ENCODE measurements at regions not wholly inside any gene's neighbourhood (a gene's known extent, or its start where the extent isn't known, plus 50 kb on each side); places are given as distances from the start of the nearest gene placed in this dataset.
A peak's percentile ranks its signal among the peaks of the same experiment; 100 is the strongest.
"Not testable (repeated sequence)": the region's sequence is repeated elsewhere in the genome, so short reads cannot be mapped to it uniquely, and the experiment has no call there.

GRCh38 chr2:145413261-145414030, 893.5 kb upstream of the ZEB2 start:
- peaks cover 4% of the 10 kb centered on the region for H3K9me3 Mint-ChIP-seq
- peaks cover 16% of the 10 kb centered on the region for H3K27me3 Mint-ChIP-seq
- H3K36me3 Mint-ChIP-seq (ENCODE audit: low read depth), result peaks cover 1% of the 10 kb centered on the region
- H3K27ac Mint-ChIP-seq, result no peak overlapping the region
- no peak overlapping the region for H3K4me3 Mint-ChIP-seq
- no peak for DNase-seq
- no peak for ATAC-seq
- H3K4me1 Mint-ChIP-seq, result peaks cover 22% of the 10 kb centered on the region

- Mint-ChIP-seq H3K4me3 (no peak overlapping the region), H3K27me3 (peaks cover 18% of the 10 kb centered on the region), H3K36me3 (ENCODE audit: low read depth) (peaks cover 1% of the 10 kb centered on the region), H3K27ac (no peak overlapping the region), H3K9me3 (peaks cover 4% of the 10 kb centered on the region), H3K4me1 (peaks cover 22% of the 10 kb centered on the region)
- no peak for ATAC-seq
- DNase-seq, result peak; percentile 5
Measured at GRCh38 chr2:145412155-145412554, 892.2 kb upstream of the ZEB2 start.

- Mint-ChIP-seq H3K9me3 (peaks cover 4% of the 10 kb centered on the region), H3K4me1 (peaks cover 22% of the 10 kb centered on the region), H3K27ac (no peak overlapping the region), H3K27me3 (peaks cover 18% of the 10 kb centered on the region), H3K36me3 (ENCODE audit: low read depth) (peaks cover 1% of the 10 kb centered on the region), H3K4me3 (no peak overlapping the region)
- DNase-seq, result peak; percentile 8
- peak; percentile 49 for ATAC-seq
Measured at GRCh38 chr2:145411493-145411892, 891.6 kb upstream of the ZEB2 start.

- Mint-ChIP-seq H3K9me3 (no peaks in the 10 kb centered on the region), H3K4me3 (no peak overlapping the region), H3K27me3 (peaks cover 21% of the 10 kb centered on the region)
Measured at GRCh38 chr2:145410086-145410485, 890.2 kb upstream of the ZEB2 start.

GRCh38 chr2:145408980-145409379, 889.1 kb upstream of the ZEB2 start:
- Mint-ChIP-seq H3K4me3 (no peak overlapping the region), H3K27me3 (peaks cover 21% of the 10 kb centered on the region), H3K27ac (no peak overlapping the region), H3K9me3 (no peaks in the 10 kb centered on the region), H3K36me3 (ENCODE audit: low read depth) (no peaks in the 10 kb centered on the region), H3K4me1 (peaks cover 22% of the 10 kb centered on the region)
- no peak for DNase-seq
- no peak for ATAC-seq

More at GRCh38 chr2:145410086-145410485, 890.2 kb upstream of the ZEB2 start:
- Mint-ChIP-seq H3K4me1 (peaks cover 22% of the 10 kb centered on the region), H3K36me3 (ENCODE audit: low read depth) (no peaks in the 10 kb centered on the region), H3K27ac (no peak overlapping the region)
- DNase-seq (no peak), ATAC-seq (no peak)

- H3K36me3 Mint-ChIP-seq (ENCODE audit: low read depth), result no peaks in the 10 kb centered on the region
- H3K9me3 Mint-ChIP-seq, result no peaks in the 10 kb centered on the region
- H3K4me3 Mint-ChIP-seq, result no peak overlapping the region
- DNase-seq, result no peak
- no peak for ATAC-seq
- H3K27me3 Mint-ChIP-seq, result peaks cover 8% of the 10 kb centered on the region
- H3K4me1 Mint-ChIP-seq, result no peaks in the 10 kb centered on the region
- H3K27ac Mint-ChIP-seq, result no peak overlapping the region
Measured at GRCh38 chr2:145404690-145405089, 884.8 kb upstream of the ZEB2 start.

GRCh38 chr2:145402706-145403277, 882.9 kb upstream of the ZEB2 start:
- DNase-seq (no peak), ATAC-seq (no peak)
- Mint-ChIP-seq H3K4me1 (no peaks in the 10 kb centered on the region), H3K9me3 (no peaks in the 10 kb centered on the region), H3K4me3 (no peak overlapping the region), H3K36me3 (ENCODE audit: low read depth) (no peaks in the 10 kb centered on the region), H3K27ac (no peak overlapping the region), H3K27me3 (peaks cover 3% of the 10 kb centered on the region)

GRCh38 chr2:145399131-145399530, 879.2 kb upstream of the ZEB2 start:
- DNase-seq, result no peak

GRCh38 chr2:145394181-145394580, 874.3 kb upstream of the ZEB2 start:
- H3K4me1 Mint-ChIP-seq, result no peaks in the 10 kb centered on the region
- H3K4me3 Mint-ChIP-seq, result no peak overlapping the region
- DNase-seq, result no peak
- ATAC-seq, result no peak
- peaks cover 2% of the 10 kb centered on the region for H3K27me3 Mint-ChIP-seq
- no peak overlapping the region for H3K27ac Mint-ChIP-seq
- no peaks in the 10 kb centered on the region for H3K36me3 Mint-ChIP-seq (ENCODE audit: low read depth)
- H3K9me3 Mint-ChIP-seq, result peaks cover 4% of the 10 kb centered on the region

More at GRCh38 chr2:145399131-145399530, 879.2 kb upstream of the ZEB2 start:
- no peaks in the 10 kb centered on the region for H3K27me3 Mint-ChIP-seq
- ATAC-seq, result no peak
- no peaks in the 10 kb centered on the region for H3K9me3 Mint-ChIP-seq
- H3K4me3 Mint-ChIP-seq, result no peak overlapping the region
- no peaks in the 10 kb centered on the region for H3K4me1 Mint-ChIP-seq
- H3K36me3 Mint-ChIP-seq (ENCODE audit: low read depth), result no peaks in the 10 kb centered on the region
- no peak overlapping the region for H3K27ac Mint-ChIP-seq

- Mint-ChIP-seq H3K4me3 (no peak overlapping the region), H3K9me3 (peaks cover 4% of the 10 kb centered on the region), H3K27me3 (peaks cover 2% of the 10 kb centered on the region), H3K36me3 (ENCODE audit: low read depth) (no peaks in the 10 kb centered on the region), H3K4me1 (no peaks in the 10 kb centered on the region), H3K27ac (no peak overlapping the region)
- no peak for ATAC-seq
- no peak for DNase-seq
Measured at GRCh38 chr2:145386973-145387372, 867.1 kb upstream of the ZEB2 start.

GRCh38 chr2:145383961-145384360, 864.0 kb upstream of the ZEB2 start:
- no peaks in the 10 kb centered on the region for H3K27me3 Mint-ChIP-seq
- ATAC-seq, result no peak
- no peaks in the 10 kb centered on the region for H3K4me1 Mint-ChIP-seq
- DNase-seq, result no peak
- H3K9me3 Mint-ChIP-seq, result no peaks in the 10 kb centered on the region
- no peak overlapping the region for H3K4me3 Mint-ChIP-seq
- H3K36me3 Mint-ChIP-seq (ENCODE audit: low read depth), result no peaks in the 10 kb centered on the region
- H3K27ac Mint-ChIP-seq, result no peak overlapping the region

GRCh38 chr2:145380436-145381017, 860.6 kb upstream of the ZEB2 start:
- H3K4me3 Mint-ChIP-seq, result no peak overlapping the region
- DNase-seq, result no peak
- H3K4me1 Mint-ChIP-seq, result no peaks in the 10 kb centered on the region
- H3K27ac Mint-ChIP-seq, result no peak overlapping the region
- H3K9me3 Mint-ChIP-seq, result no peaks in the 10 kb centered on the region
- H3K27me3 Mint-ChIP-seq, result no peaks in the 10 kb centered on the region
- no peak for ATAC-seq
- H3K36me3 Mint-ChIP-seq (ENCODE audit: low read depth), result no peaks in the 10 kb centered on the region

- no peaks in the 10 kb centered on the region for H3K9me3 Mint-ChIP-seq
- no peaks in the 10 kb centered on the region for H3K4me1 Mint-ChIP-seq
- ATAC-seq, result no peak
- H3K36me3 Mint-ChIP-seq (ENCODE audit: low read depth), result no peaks in the 10 kb centered on the region
- H3K27ac Mint-ChIP-seq, result no peak overlapping the region
- DNase-seq, result no peak
- H3K4me3 Mint-ChIP-seq, result no peak overlapping the region
- H3K27me3 Mint-ChIP-seq, result no peaks in the 10 kb centered on the region
Measured at GRCh38 chr2:145379934-145380333, 860.0 kb upstream of the ZEB2 start.

GRCh38 chr2:145374165-145374564, 854.2 kb upstream of the ZEB2 start:
- no peak overlapping the region for H3K27ac Mint-ChIP-seq
- DNase-seq (no peak), ATAC-seq (no peak)
- H3K9me3 Mint-ChIP-seq, result no peaks in the 10 kb centered on the region
- no peaks in the 10 kb centered on the region for H3K36me3 Mint-ChIP-seq (ENCODE audit: low read depth)
- no peaks in the 10 kb centered on the region for H3K4me1 Mint-ChIP-seq
- no peak overlapping the region for H3K4me3 Mint-ChIP-seq
- H3K27me3 Mint-ChIP-seq, result no peaks in the 10 kb centered on the region

- not testable (repeated sequence) for H3K4me1 Mint-ChIP-seq; H3K4me3 Mint-ChIP-seq; H3K9me3 Mint-ChIP-seq; ATAC-seq; H3K27ac Mint-ChIP-seq; H3K27me3 Mint-ChIP-seq; H3K36me3 Mint-ChIP-seq (ENCODE audit: low read depth); DNase-seq
Measured at GRCh38 chr2:145367334-145367733, 847.4 kb upstream of the ZEB2 start.
